SK-N-MC (cell line): ENCODE measurements at regions not wholly inside any gene's neighbourhood (a gene's known extent, or its start where the extent isn't known, plus 50 kb on each side); places are given as distances from the start of the nearest gene placed in this dataset.

ENCODE experiments used
- DNase-seq: peaks from one replicate; pipeline ENCODE4 v3.0.0-alpha.2; 2011; ENCODE audit warnings: low read depth, low spot score
- H3K27ac ChIP-seq: fragments of 200-600 bp; sonication (generic); 2 replicates; pipeline ENCODE4 v1.5.1; 2016; ENCODE audit warnings: mixed run types
- H3K36me3 ChIP-seq: fragments of 200-600 bp; sonication (generic); 2 replicates; pipeline ENCODE4 v1.6.1; 2017; ENCODE audit warnings: antibody characterized with exemption, low read length, mixed read lengths; ENCODE audit not compliant: insufficient read depth
- H3K4me3 ChIP-seq: fragments of 200-600 bp; sonication (generic); 2 replicates; pipeline ENCODE4 v1.5.1; 2016
- H3K9ac ChIP-seq: fragments of 200-600 bp; sonication (generic); 2 replicates; pipeline ENCODE4 v1.8.0; 2017; ENCODE audit warnings: mixed run types, mixed read lengths; ENCODE audit not compliant: insufficient read length
- H3K9me3 ChIP-seq: fragments of 200-600 bp; sonication (generic); 2 replicates; pipeline ENCODE4 v1.6.1; 2017; ENCODE audit warnings: low read depth, mild to moderate bottlenecking, antibody characterized with exemption, low read length, moderate library complexity, mixed read lengths
- EZH2 ChIP-seq: fragments of 200-600 bp; sonication (generic); IDR thresholded peaks from one replicate; pipeline ENCODE4 v1.6.1; 2017; ENCODE audit warnings: antibody characterized with exemption
- FOXP2 ChIP-seq: optimal IDR thresholded peaks from 2 replicates; pipeline ENCODE3; 2011; ENCODE audit warnings: mild to moderate bottlenecking, moderate library complexity; ENCODE audit not compliant: insufficient read depth; ENCODE audit errors: extremely low read length, control extremely low read depth
- POLR2AphosphoS5 ChIP-seq: IDR thresholded peaks from 2 replicates; pipeline ENCODE4 v1.6.1; 2012; ENCODE audit warnings: mild to moderate bottlenecking, low read depth, low read length, borderline replicate concordance

GRCh38 chr5:18141222-18141621 is 507.0 kb downstream of the TAF11L14 start:
- H3K36me3 ChIP-seq, result no peaks in the 10 kb centered on the region
- H3K27ac ChIP-seq, result no peak overlapping the region
- no peak overlapping the region for H3K9ac ChIP-seq
- no peak overlapping the region for H3K4me3 ChIP-seq
- no peak for TF ChIP-seq FOXP2
- TF ChIP-seq EZH2, result no peak
- TF ChIP-seq POLR2AphosphoS5, result no peak
- no peaks in the 10 kb centered on the region; the same call in 1 of the 2 replicates for H3K9me3 ChIP-seq
- no peak for DNase-seq

- Histone ChIP-seq H3K27ac (no peak overlapping the region), H3K36me3 (no peaks in the 10 kb centered on the region), H3K9me3 (no peaks in the 10 kb centered on the region), H3K9ac (no peak overlapping the region), H3K4me3 (no peak overlapping the region)
- TF ChIP-seq FOXP2 (no peak), POLR2AphosphoS5 (no peak), EZH2 (no peak)
- DNase-seq, result no peak
Observed at GRCh38 chr5:18142831-18143230, 508.6 kb downstream of the TAF11L14 start.

- Histone ChIP-seq H3K36me3 (no peaks in the 10 kb centered on the region), H3K9me3 (no peaks in the 10 kb centered on the region), H3K9ac (no peak overlapping the region), H3K27ac (no peak overlapping the region), H3K4me3 (no peak overlapping the region)
- TF ChIP-seq FOXP2 (no peak), EZH2 (no peak), POLR2AphosphoS5 (no peak)
- DNase-seq, result no peak
Observed at GRCh38 chr5:18152671-18153070, 518.4 kb downstream of the TAF11L14 start.

GRCh38 chr5:18158166-18158565 is 523.9 kb downstream of the TAF11L14 start:
- Histone ChIP-seq H3K9ac (no peak overlapping the region), H3K9me3 (no peaks in the 10 kb centered on the region), H3K4me3 (no peak overlapping the region), H3K36me3 (no peaks in the 10 kb centered on the region), H3K27ac (no peak overlapping the region)
- no peak for DNase-seq
- no peak for TF ChIP-seq FOXP2
- TF ChIP-seq EZH2, result no peak
- TF ChIP-seq POLR2AphosphoS5, result no peak

- H3K27ac ChIP-seq, result no peak overlapping the region
- no peak overlapping the region for H3K9ac ChIP-seq
- H3K36me3 ChIP-seq, result no peaks in the 10 kb centered on the region
- TF ChIP-seq FOXP2 (no peak), POLR2AphosphoS5 (no peak), EZH2 (no peak)
- no peak for DNase-seq
- H3K9me3 ChIP-seq, result no peaks in the 10 kb centered on the region
- H3K4me3 ChIP-seq, result no peak overlapping the region
Observed at GRCh38 chr5:18159331-18159730, 525.1 kb downstream of the TAF11L14 start.

GRCh38 chr5:18171684-18172083 is 537.4 kb downstream of the TAF11L14 start:
- no peak for TF ChIP-seq POLR2AphosphoS5
- no peak for TF ChIP-seq EZH2
- TF ChIP-seq FOXP2, result no peak
- DNase-seq, result no peak
- Histone ChIP-seq H3K36me3 (no peaks in the 10 kb centered on the region), H3K4me3 (no peak overlapping the region), H3K27ac (no peak overlapping the region), H3K9ac (no peak overlapping the region), H3K9me3 (no peaks in the 10 kb centered on the region)

GRCh38 chr5:18179579-18179978 is 545.3 kb downstream of the TAF11L14 start:
- no peak overlapping the region for H3K9ac ChIP-seq
- DNase-seq, result no peak
- TF ChIP-seq POLR2AphosphoS5, result no peak
- TF ChIP-seq FOXP2, result no peak
- TF ChIP-seq EZH2, result no peak

GRCh38 chr5:18181575-18181974 is 547.3 kb downstream of the TAF11L14 start:
- Histone ChIP-seq H3K27ac (no peak overlapping the region), H3K36me3 (no peaks in the 10 kb centered on the region), H3K4me3 (no peak overlapping the region), H3K9me3 (no peaks in the 10 kb centered on the region), H3K9ac (no peak overlapping the region)
- TF ChIP-seq POLR2AphosphoS5, result no peak
- TF ChIP-seq FOXP2, result no peak
- no peak for TF ChIP-seq EZH2
- no peak for DNase-seq

More at GRCh38 chr5:18179579-18179978, 545.3 kb downstream of the TAF11L14 start:
- no peak overlapping the region for H3K4me3 ChIP-seq
- no peak overlapping the region for H3K27ac ChIP-seq
- no peaks in the 10 kb centered on the region for H3K36me3 ChIP-seq
- H3K9me3 ChIP-seq, result no peaks in the 10 kb centered on the region

- DNase-seq, result no peak
- H3K9me3 ChIP-seq, result no peaks in the 10 kb centered on the region
- no peak overlapping the region for H3K27ac ChIP-seq
- TF ChIP-seq EZH2 (no peak), POLR2AphosphoS5 (no peak), FOXP2 (no peak)
- H3K36me3 ChIP-seq, result no peaks in the 10 kb centered on the region
- no peak overlapping the region for H3K9ac ChIP-seq
- H3K4me3 ChIP-seq, result no peak overlapping the region
Observed at GRCh38 chr5:18195910-18196309, 561.6 kb downstream of the TAF11L14 start.
